ENCODE measurements at regions not wholly inside any gene's neighbourhood (a gene's known extent, or its start where the extent isn't known, plus 50 kb on each side); places are given as distances from the start of the nearest gene placed in this dataset.

DNA sequence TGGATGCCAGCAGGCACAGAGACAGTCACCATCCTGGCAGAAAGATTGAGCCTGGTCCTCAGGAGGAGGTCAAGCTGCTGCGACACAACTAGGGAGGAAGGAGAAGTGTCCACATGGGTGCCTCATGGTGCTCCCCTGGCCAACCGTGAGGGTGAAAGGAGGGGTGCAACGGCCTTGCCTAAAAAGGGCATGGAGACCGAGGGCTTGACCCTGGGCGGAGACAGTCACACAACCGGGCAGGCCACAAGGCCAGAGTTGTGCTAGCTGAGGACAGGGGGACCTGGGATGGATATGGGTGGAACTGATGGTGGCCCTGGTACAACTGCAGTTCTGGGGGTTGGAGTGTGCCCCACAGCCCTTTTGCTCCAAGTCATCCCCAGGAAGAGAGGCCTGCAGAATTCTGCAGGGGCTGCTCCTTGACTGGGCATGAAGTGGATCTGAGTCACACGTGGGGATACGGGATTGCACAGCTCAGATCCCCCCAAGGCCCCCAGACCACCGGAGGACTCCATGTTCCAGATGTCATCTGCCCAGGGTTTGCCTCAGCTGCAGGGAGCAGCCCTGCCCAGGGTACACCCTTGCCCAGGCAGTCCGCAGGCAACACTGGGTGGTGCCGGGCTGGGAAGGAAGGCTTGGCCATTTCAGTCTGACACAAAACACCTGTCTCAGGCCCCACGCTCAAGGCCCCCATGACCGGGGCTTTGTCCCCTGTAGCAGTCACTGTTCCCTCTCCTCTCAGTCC is 602.3 kb upstream of the MGMT start:
- TF ChIP-seq, protein P1, sequence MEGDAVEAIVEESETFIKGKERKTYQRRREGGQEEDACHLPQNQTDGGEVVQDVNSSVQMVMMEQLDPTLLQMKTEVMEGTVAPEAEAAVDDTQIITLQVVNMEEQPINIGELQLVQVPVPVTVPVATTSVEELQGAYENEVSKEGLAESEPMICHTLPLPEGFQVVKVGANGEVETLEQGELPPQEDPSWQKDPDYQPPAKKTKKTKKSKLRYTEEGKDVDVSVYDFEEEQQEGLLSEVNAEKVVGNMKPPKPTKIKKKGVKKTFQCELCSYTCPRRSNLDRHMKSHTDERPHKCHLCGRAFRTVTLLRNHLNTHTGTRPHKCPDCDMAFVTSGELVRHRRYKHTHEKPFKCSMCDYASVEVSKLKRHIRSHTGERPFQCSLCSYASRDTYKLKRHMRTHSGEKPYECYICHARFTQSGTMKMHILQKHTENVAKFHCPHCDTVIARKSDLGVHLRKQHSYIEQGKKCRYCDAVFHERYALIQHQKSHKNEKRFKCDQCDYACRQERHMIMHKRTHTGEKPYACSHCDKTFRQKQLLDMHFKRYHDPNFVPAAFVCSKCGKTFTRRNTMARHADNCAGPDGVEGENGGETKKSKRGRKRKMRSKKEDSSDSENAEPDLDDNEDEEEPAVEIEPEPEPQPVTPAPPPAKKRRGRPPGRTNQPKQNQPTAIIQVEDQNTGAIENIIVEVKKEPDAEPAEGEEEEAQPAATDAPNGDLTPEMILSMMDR (IDR thresholded peaks at IDR 0.05; ENCODE audit: low read length) = no peak
- no peak for TF ChIP-seq EZH2 (IDR thresholded peaks at IDR 0.05; ENCODE audit: borderline replicate concordance, low read length)
